Endodermal cell (in vitro differentiated cells): ENCODE measurements at regions not wholly inside any gene's neighbourhood (a gene's known extent, or its start where the extent isn't known, plus 50 kb on each side); places are given as distances from the start of the nearest gene placed in this dataset.

Source experiments
- DNase-seq: peaks from one replicate; pipeline ENCODE4 v3.0.0-alpha.2; 2017
- H3K27ac ChIP-seq: 2 replicates; pipeline ENCODE4 v1.5.1; 2013; ENCODE audit warnings: mild to moderate bottlenecking, low read depth, low read length, moderate library complexity
- H3K27me3 ChIP-seq: 2 replicates; pipeline ENCODE4 v1.6.1; 2013; ENCODE audit warnings: mild to moderate bottlenecking, low read length, moderate library complexity; ENCODE audit not compliant: insufficient read depth, control insufficient read depth, poor library complexity, severe bottlenecking
- H3K36me3 ChIP-seq: 2 replicates; pipeline ENCODE4 v1.7.0; 2013; ENCODE audit warnings: mild to moderate bottlenecking, low read length, moderate library complexity; ENCODE audit not compliant: control insufficient read depth, insufficient read depth
- H3K4me1 ChIP-seq: one replicate; pipeline ENCODE4 v1.7.0; 2013; ENCODE audit warnings: low read length; ENCODE audit not compliant: control insufficient read depth, insufficient read depth
- H3K4me3 ChIP-seq: 2 replicates; pipeline ENCODE4 v1.5.1; 2013; ENCODE audit warnings: mild to moderate bottlenecking, low read length, moderate library complexity
- H3K9ac ChIP-seq: 2 replicates; pipeline ENCODE4 v1.6.1; 2013; ENCODE audit warnings: mild to moderate bottlenecking, low read length, moderate library complexity; ENCODE audit not compliant: poor library complexity, severe bottlenecking; ENCODE audit errors: extremely low read depth
- H3K9me3 ChIP-seq: 2 replicates; pipeline ENCODE4 v1.6.1; 2013; ENCODE audit warnings: mild to moderate bottlenecking, low read length, moderate library complexity; ENCODE audit not compliant: control insufficient read depth
- H3K27ac Mint-ChIP-seq: 2 replicates; pipeline ENCODE4 v1.8.0; 2020; ENCODE audit warnings: mixed read lengths
- H3K27me3 Mint-ChIP-seq: 2 replicates; pipeline ENCODE4 v1.8.0; 2021; ENCODE audit warnings: mild to moderate bottlenecking, mixed read lengths; ENCODE audit not compliant: insufficient read depth
- H3K36me3 Mint-ChIP-seq: 2 replicates; pipeline ENCODE4 v1.8.0; 2020; ENCODE audit warnings: low read depth, mixed read lengths
- H3K4me1 Mint-ChIP-seq: 2 replicates; pipeline ENCODE4 v1.8.0; 2020; ENCODE audit warnings: mixed read lengths
- H3K4me3 Mint-ChIP-seq: 2 replicates; pipeline ENCODE4 v1.8.0; 2020; ENCODE audit warnings: mild to moderate bottlenecking, moderate library complexity, mixed read lengths
- H3K9me3 Mint-ChIP-seq: 2 replicates; pipeline ENCODE4 v1.8.0; 2020; ENCODE audit warnings: mild to moderate bottlenecking, mixed read lengths
- WGBS, 2 experiments: methylation state at CpG; one replicate each; pipeline versions ENCODE4 v1.1.5 to v1.1.7; 2013; ENCODE audit warnings: missing lambda C conversion rate in 2 of 2, mixed read lengths in 1 of 2; ENCODE audit not compliant: insufficient coverage in 1 of 2, insufficient read length in 1 of 2; 5-methylcytosine and 5-hydroxymethylcytosine counted together
- TF ChIP-seq, protein P1 (sequence below): fragments of 200-600 bp; sonication (generic); conservative IDR thresholded peaks from 2 replicates; pipeline ENCODE4 v1.5.0; 2021; ENCODE audit warnings: antibody characterized with exemption, mild to moderate bottlenecking

- Histone ChIP-seq H3K4me1 (no peaks in the 10 kb centered on the region), H3K9me3 (peaks cover 5% of the 10 kb centered on the region), H3K27ac (no peak overlapping the region), H3K9ac (no peak overlapping the region), H3K36me3 (peaks cover 50% of the 10 kb centered on the region), H3K27me3 (no peaks in the 10 kb centered on the region), H3K4me3 (no peak overlapping the region)
- Mint-ChIP-seq H3K4me3 (no peak overlapping the region), H3K36me3 (peaks cover 4% of the 10 kb centered on the region), H3K9me3 (no peaks in the 10 kb centered on the region), H3K4me1 (no peaks in the 10 kb centered on the region), H3K27ac (no peak overlapping the region), H3K27me3 (no peaks in the 10 kb centered on the region)
- DNase-seq = no peak
- TF ChIP-seq, protein P1, sequence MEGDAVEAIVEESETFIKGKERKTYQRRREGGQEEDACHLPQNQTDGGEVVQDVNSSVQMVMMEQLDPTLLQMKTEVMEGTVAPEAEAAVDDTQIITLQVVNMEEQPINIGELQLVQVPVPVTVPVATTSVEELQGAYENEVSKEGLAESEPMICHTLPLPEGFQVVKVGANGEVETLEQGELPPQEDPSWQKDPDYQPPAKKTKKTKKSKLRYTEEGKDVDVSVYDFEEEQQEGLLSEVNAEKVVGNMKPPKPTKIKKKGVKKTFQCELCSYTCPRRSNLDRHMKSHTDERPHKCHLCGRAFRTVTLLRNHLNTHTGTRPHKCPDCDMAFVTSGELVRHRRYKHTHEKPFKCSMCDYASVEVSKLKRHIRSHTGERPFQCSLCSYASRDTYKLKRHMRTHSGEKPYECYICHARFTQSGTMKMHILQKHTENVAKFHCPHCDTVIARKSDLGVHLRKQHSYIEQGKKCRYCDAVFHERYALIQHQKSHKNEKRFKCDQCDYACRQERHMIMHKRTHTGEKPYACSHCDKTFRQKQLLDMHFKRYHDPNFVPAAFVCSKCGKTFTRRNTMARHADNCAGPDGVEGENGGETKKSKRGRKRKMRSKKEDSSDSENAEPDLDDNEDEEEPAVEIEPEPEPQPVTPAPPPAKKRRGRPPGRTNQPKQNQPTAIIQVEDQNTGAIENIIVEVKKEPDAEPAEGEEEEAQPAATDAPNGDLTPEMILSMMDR = no peak
- WGBS, 2 experiments = 94 to 96% methylated on average over 2 of the region's 2 CpGs
Observed at GRCh38 chr10:107437921-107438320, 273.4 kb upstream of the SORCS1 start.

DNA sequence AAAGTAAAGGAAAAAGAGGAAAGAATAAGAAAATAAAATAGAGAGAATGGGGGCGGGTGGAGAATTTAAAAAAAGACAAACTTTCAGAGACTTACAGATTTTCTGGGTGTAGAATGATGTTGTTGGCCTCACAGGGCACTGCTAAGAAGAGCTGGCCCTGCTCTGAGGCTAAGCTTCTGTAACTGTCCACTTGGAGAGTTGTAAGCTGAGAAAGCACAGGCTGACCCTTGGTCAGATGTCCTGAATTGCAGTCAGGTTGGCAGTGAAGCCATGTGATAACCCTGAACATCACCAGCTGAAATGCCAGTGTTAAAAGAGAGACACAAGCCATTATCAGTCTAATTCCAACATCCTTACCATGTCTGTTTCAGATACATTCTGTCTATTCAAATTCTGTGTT is 272.1 kb upstream of the SORCS1 start:
- no peak overlapping the region for H3K27ac Mint-ChIP-seq

DNA sequence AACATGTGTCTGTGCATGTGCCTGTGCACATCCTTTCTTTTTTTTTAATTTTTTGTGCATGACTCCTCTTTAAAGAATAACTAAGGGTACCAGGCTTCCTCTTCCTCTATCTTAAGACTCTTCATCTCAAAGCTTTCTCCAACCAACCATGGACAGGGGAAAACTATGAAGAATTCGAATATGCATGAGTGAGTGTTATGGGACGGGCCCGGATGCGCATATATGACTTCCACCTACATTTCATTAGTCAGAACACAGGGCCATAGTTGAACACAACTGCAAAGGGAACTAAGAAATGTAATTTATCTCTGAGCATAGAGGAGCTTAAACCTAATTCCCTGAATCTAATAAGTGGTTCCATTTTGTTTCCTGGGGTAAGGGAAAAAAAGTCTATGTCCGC is 270.3 kb upstream of the SORCS1 start:
- H3K27ac ChIP-seq = no peak overlapping the region
- H3K9me3 ChIP-seq = peaks cover 5% of the 10 kb centered on the region
- Mint-ChIP-seq H3K27ac (no peak overlapping the region), H3K9me3 (no peaks in the 10 kb centered on the region), H3K27me3 (no peaks in the 10 kb centered on the region), H3K36me3 (peaks cover 4% of the 10 kb centered on the region), H3K4me1 (no peaks in the 10 kb centered on the region), H3K4me3 (no peak overlapping the region)
- no peaks in the 10 kb centered on the region for H3K4me1 ChIP-seq
- H3K27me3 ChIP-seq = no peaks in the 10 kb centered on the region
- TF ChIP-seq, protein P1 = no peak
- DNase-seq = no peak
- H3K36me3 ChIP-seq = peaks cover 40% of the 10 kb centered on the region
- H3K4me3 ChIP-seq = no peak overlapping the region
- WGBS, 2 experiments = 93 to 96% methylated on average over 4 to 5 of the region's 5 CpGs
- no peak overlapping the region for H3K9ac ChIP-seq

More for the DNA sequence above, 272.1 kb upstream of the SORCS1 start:
- peaks cover 5% of the 10 kb centered on the region for H3K9me3 ChIP-seq
- no peak overlapping the region for H3K27ac ChIP-seq
- no peaks in the 10 kb centered on the region for H3K27me3 ChIP-seq
- no peaks in the 10 kb centered on the region for H3K4me1 ChIP-seq
- no peak overlapping the region for H3K4me3 ChIP-seq
- H3K9me3 Mint-ChIP-seq = no peaks in the 10 kb centered on the region
- no peaks in the 10 kb centered on the region for H3K27me3 Mint-ChIP-seq
- WGBS, 2 experiments = 92 to 94% methylated on average over 1 of the region's 1 CpG
- DNase-seq = no peak
- H3K9ac ChIP-seq = no peak overlapping the region
- peaks cover 52% of the 10 kb centered on the region for H3K36me3 ChIP-seq
- H3K36me3 Mint-ChIP-seq = peaks cover 4% of the 10 kb centered on the region
- H3K4me1 Mint-ChIP-seq = no peaks in the 10 kb centered on the region
- TF ChIP-seq, protein P1 = no peak
- H3K4me3 Mint-ChIP-seq = no peak overlapping the region
